Loucy (cell line): ENCODE measurements at regions not wholly inside any gene's neighbourhood (a gene's known extent, or its start where the extent isn't known, plus 50 kb on each side); places are given as distances from the start of the nearest gene placed in this dataset.

Experiments
- H2AFZ ChIP-seq: fragments of 200-600 bp; sonication (generic); 2 replicates; pipeline ENCODE4 v1.6.0; 2016; ENCODE audit warnings: antibody characterized with exemption, mild to moderate bottlenecking, low read length, moderate library complexity
- H3F3A ChIP-seq: fragments of 200-600 bp; 2 replicates; pipeline ENCODE4 v1.6.0; 2016; ENCODE audit warnings: antibody characterized with exemption, low read depth, mild to moderate bottlenecking
- H3K27me3 ChIP-seq: fragments of 200-600 bp; sonication (generic); 2 replicates; pipeline ENCODE4 v1.6.1; 2014; ENCODE audit warnings: low read length, mild to moderate bottlenecking; ENCODE audit not compliant: insufficient read depth, poor library complexity, severe bottlenecking
- H3K36me3 ChIP-seq: fragments of 200-600 bp; sonication (generic); 2 replicates; pipeline ENCODE4 v1.6.1; 2016; ENCODE audit warnings: low read length; ENCODE audit not compliant: insufficient read depth
- H3K4me1 ChIP-seq: fragments of 200-600 bp; sonication (generic); 2 replicates; pipeline ENCODE4 v1.5.1; 2014; ENCODE audit warnings: low read length, mild to moderate bottlenecking; ENCODE audit not compliant: insufficient read depth, poor library complexity, severe bottlenecking
- H3K4me2 ChIP-seq: fragments of 200-600 bp; sonication (generic); 2 replicates; pipeline ENCODE4 v1.6.0; 2014; ENCODE audit warnings: antibody characterized with exemption, low read length, low read depth, mild to moderate bottlenecking; ENCODE audit not compliant: poor library complexity, severe bottlenecking
- H3K4me3 ChIP-seq: fragments of 200-600 bp; sonication (generic); 2 replicates; pipeline ENCODE4 v1.5.1; 2014; ENCODE audit warnings: low read length, mild to moderate bottlenecking, mixed read lengths; ENCODE audit not compliant: poor library complexity, severe bottlenecking
- H3K79me2 ChIP-seq: fragments of 200-600 bp; sonication (generic); 2 replicates; pipeline ENCODE4 v1.6.1; 2014; ENCODE audit warnings: low read length; ENCODE audit not compliant: insufficient read depth
- H3K9ac ChIP-seq: fragments of 200-600 bp; sonication (generic); 2 replicates; pipeline ENCODE4 v1.6.0; 2014; ENCODE audit warnings: mild to moderate bottlenecking, low read depth, low read length, moderate library complexity; ENCODE audit not compliant: poor library complexity, severe bottlenecking
- H3K9me2 ChIP-seq: fragments of 200-600 bp; sonication (generic); replicated peaks from 2 replicates; pipeline ENCODE4 v1.6.1; 2016; ENCODE audit warnings: low read depth, low read length, mixed read lengths
- H3K9me3 ChIP-seq: fragments of 200-600 bp; sonication (generic); 2 replicates; pipeline ENCODE4 v1.6.1; 2014; ENCODE audit warnings: mild to moderate bottlenecking, antibody characterized with exemption, low read length, low read depth; ENCODE audit not compliant: insufficient read depth
- H4K20me1 ChIP-seq: fragments of 200-600 bp; sonication (generic); 2 replicates; pipeline ENCODE4 v1.6.0; 2014; ENCODE audit warnings: antibody characterized with exemption, low read length, mild to moderate bottlenecking; ENCODE audit not compliant: insufficient read depth, poor library complexity, severe bottlenecking
- CTCF ChIP-seq: fragments of 200-600 bp; sonication (generic); conservative IDR thresholded peaks from 2 replicates; pipeline ENCODE4 v1.5.1; 2014; ENCODE audit warnings: mild to moderate bottlenecking, antibody characterized with exemption, low read length
- EZH2phosphoT487 ChIP-seq: fragments of 200-600 bp; IDR thresholded peaks from 2 replicates; pipeline ENCODE4 v1.6.1; 2018; ENCODE audit warnings: antibody characterized with exemption, mild to moderate bottlenecking, moderate library complexity, borderline replicate concordance

- no peaks in the 10 kb centered on the region for H3K36me3 ChIP-seq
- H2AFZ ChIP-seq: no peak overlapping the region
- no peaks in the 10 kb centered on the region for H3K9me2 ChIP-seq
- no peaks in the 10 kb centered on the region for H3K9me3 ChIP-seq
- no peak overlapping the region for H3K4me3 ChIP-seq
- no peaks in the 10 kb centered on the region for H4K20me1 ChIP-seq
- no peak overlapping the region for H3K9ac ChIP-seq
- TF ChIP-seq EZH2phosphoT487: no peak
- TF ChIP-seq CTCF: no peak
- H3F3A ChIP-seq: no peaks in the 10 kb centered on the region
- no peak overlapping the region for H3K4me2 ChIP-seq
- peaks cover 10% of the 10 kb centered on the region for H3K4me1 ChIP-seq
- H3K27me3 ChIP-seq: no peaks in the 10 kb centered on the region
- no peaks in the 10 kb centered on the region for H3K79me2 ChIP-seq
These were observed 356.4 kb upstream of the GRAMD2B start for GRCh38 chr5:126066836-126067235.

- Histone ChIP-seq H3K9ac (no peak overlapping the region), H3K4me1 (peaks cover 10% of the 10 kb centered on the region), H3K9me3 (no peaks in the 10 kb centered on the region), H3K4me3 (no peak overlapping the region), H3K79me2 (no peaks in the 10 kb centered on the region), H2AFZ (no peak overlapping the region), H3K4me2 (no peak overlapping the region), H4K20me1 (no peaks in the 10 kb centered on the region), H3F3A (no peaks in the 10 kb centered on the region), H3K9me2 (no peaks in the 10 kb centered on the region), H3K27me3 (no peaks in the 10 kb centered on the region), H3K36me3 (no peaks in the 10 kb centered on the region)
- TF ChIP-seq CTCF: no peak
- no peak for TF ChIP-seq EZH2phosphoT487
These were observed 355.8 kb upstream of the GRAMD2B start for GRCh38 chr5:126067404-126067803.

- Histone ChIP-seq H3K9ac (no peak overlapping the region), H3F3A (no peaks in the 10 kb centered on the region), H3K36me3 (no peaks in the 10 kb centered on the region), H2AFZ (no peak overlapping the region), H3K27me3 (no peaks in the 10 kb centered on the region), H3K4me3 (no peak overlapping the region), H3K79me2 (no peaks in the 10 kb centered on the region), H3K4me1 (peaks cover 10% of the 10 kb centered on the region), H4K20me1 (no peaks in the 10 kb centered on the region), H3K9me2 (no peaks in the 10 kb centered on the region), H3K9me3 (no peaks in the 10 kb centered on the region), H3K4me2 (peak overlapping the region; percentile 31)
- no peak for TF ChIP-seq EZH2phosphoT487
- no peak for TF ChIP-seq CTCF
These were observed 353.9 kb upstream of the GRAMD2B start for GRCh38 chr5:126069329-126069728.
